Activated B cell treated with CpG ODN at 0.5 μM for 24 hours (primary cell): ENCODE measurements at regions not wholly inside any gene's neighbourhood (a gene's known extent, or its start where the extent isn't known, plus 50 kb on each side); places are given as distances from the start of the nearest gene placed in this dataset.

Experiments used
- ATAC-seq: fragments of 200-7000 bp; cut with Tn5 transposase; one replicate; pipeline ENCODE4 v1.10.0; 2021; ENCODE audit warnings: low read depth, mild to moderate bottlenecking, moderate library complexity
- CTCF ChIA-PET: fragments of 350-600 bp; sonication (Branson Sonifier 250); formaldehyde crosslinking; loops from one replicate; lab custom pipeline; 2021; ENCODE audit warnings: antibody characterized with exemption; lab: Charles Lee
- POLR2A ChIA-PET: fragments of 350-600 bp; sonication (Branson Sonifier 250); formaldehyde crosslinking; loops from one replicate; lab custom pipeline; 2021; ENCODE audit warnings: antibody characterized with exemption; lab: Charles Lee
- DNase-seq: peaks from one replicate; pipeline ENCODE4 v3.0.0; 2022
- H3K27ac Mint-ChIP-seq: one replicate; pipeline ENCODE4 v1.8.0; 2020; ENCODE audit warnings: mixed read lengths
- H3K27me3 Mint-ChIP-seq: one replicate; pipeline ENCODE4 v1.8.0; 2021; ENCODE audit warnings: mixed read lengths
- H3K36me3 Mint-ChIP-seq: one replicate; pipeline ENCODE4 v1.8.0; 2021; ENCODE audit warnings: low read depth, mixed read lengths
- H3K4me1 Mint-ChIP-seq: one replicate; pipeline ENCODE4 v1.8.0; 2021; ENCODE audit warnings: mixed read lengths
- H3K4me3 Mint-ChIP-seq: one replicate; pipeline ENCODE4 v1.8.0; 2020; ENCODE audit warnings: mild to moderate bottlenecking, mixed read lengths
- H3K9me3 Mint-ChIP-seq: one replicate; pipeline ENCODE4 v1.8.0; 2020; ENCODE audit warnings: mixed read lengths
- CTCF ChIP-seq: fragments of 200-600 bp; IDR thresholded peaks from one replicate; pipeline ENCODE4 v1.8.0; 2022; ENCODE audit warnings: antibody characterized with exemption, mild to moderate bottlenecking
- intact Hi-C: fragments of 100-400 bp; cut with micrococcal nuclease; formaldehyde crosslinking; loops from one replicate; pipeline ENCODE4 v1.15.1; 2024

GRCh38 chr7:17396692-17397091 is 98.2 kb downstream of the AHR start:
- no peak overlapping the region for H3K4me3 Mint-ChIP-seq
- no peaks in the 10 kb centered on the region for H3K27me3 Mint-ChIP-seq
- peaks cover 11% of the 10 kb centered on the region for H3K9me3 Mint-ChIP-seq
- H3K36me3 Mint-ChIP-seq: no peaks in the 10 kb centered on the region
- DNase-seq: no peak
- ChIA-PET POLR2A (no interaction called here), CTCF (no interaction called here)
- H3K27ac Mint-ChIP-seq: no peak overlapping the region
- TF ChIP-seq CTCF: no peak
- no peak for ATAC-seq
- peaks cover 9% of the 10 kb centered on the region for H3K4me1 Mint-ChIP-seq
- intact Hi-C loops: no loop called here

DNA sequence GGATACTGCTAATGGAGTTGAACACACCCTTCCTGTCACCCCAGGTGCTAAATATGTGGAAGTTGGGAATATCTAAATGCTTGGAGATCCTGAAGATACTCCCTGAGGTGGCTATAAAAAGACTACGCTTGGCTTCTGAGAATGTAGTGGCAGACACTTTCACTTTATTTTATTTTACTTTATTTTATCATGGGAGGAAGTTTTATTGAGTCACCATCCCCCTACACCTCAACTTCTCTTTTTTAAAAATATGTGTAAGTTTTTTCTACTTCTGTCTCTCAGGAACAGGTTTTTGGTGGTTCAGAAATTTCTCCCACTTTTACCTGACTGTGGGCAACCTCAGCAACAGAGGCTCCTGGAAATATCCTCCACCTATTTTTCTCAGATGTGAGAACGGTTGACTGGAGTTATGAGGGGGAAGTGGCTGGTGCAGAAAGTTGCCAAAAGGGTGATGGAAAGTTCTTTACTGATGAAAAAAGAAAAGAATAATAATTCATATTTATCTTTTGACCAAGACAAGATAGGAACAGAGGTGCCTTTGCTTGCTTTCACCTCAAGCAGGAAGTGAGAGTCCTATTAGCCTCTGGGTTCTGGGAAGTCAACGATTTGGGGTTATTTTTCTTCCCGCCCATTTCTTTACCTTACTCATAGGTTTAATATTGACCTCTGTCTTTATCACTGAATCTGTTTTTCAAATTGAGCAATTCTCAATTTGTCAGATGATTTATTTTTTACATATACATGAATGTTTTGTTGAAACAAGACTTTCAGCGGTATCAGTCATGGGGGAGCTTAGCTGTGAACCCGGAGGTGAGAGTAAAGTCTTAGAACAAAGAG is 103.6 kb downstream of the AHR start:
- CTCF ChIA-PET: no interaction called here
- Mint-ChIP-seq H3K36me3 (no peaks in the 10 kb centered on the region), H3K4me3 (peak overlapping the region; percentile 60), H3K9me3 (no peaks in the 10 kb centered on the region), H3K27me3 (no peaks in the 10 kb centered on the region), H3K27ac (peak overlapping the region; percentile 78), H3K4me1 (peaks cover 22% of the 10 kb centered on the region)
- ATAC-seq: peak; percentile 71
- no peak for TF ChIP-seq CTCF
- no peak for DNase-seq
- intact Hi-C loops: loop anchor here (2.0 to 5.0 kb wide), 3 partner anchors 70 to 420 kb away; no protein-coding TSS in a partner anchor
- POLR2A ChIA-PET: interaction anchor here (0.9 kb wide), 1 partner anchor 18 kb away, joined by 3 read pairs; no protein-coding TSS in a partner anchor

- no peak for TF ChIP-seq CTCF
- DNase-seq (no peak), ATAC-seq (no peak)
- no peaks in the 10 kb centered on the region for H3K36me3 Mint-ChIP-seq
- H3K4me3 Mint-ChIP-seq: peak overlapping the region; percentile 60
- H3K27me3 Mint-ChIP-seq: no peaks in the 10 kb centered on the region
- H3K27ac Mint-ChIP-seq: peak overlapping the region; percentile 78
- intact Hi-C loops: loop anchor here (2.0 to 5.0 kb wide), 3 partner anchors 70 to 420 kb away; no protein-coding TSS in a partner anchor
- H3K9me3 Mint-ChIP-seq: no peaks in the 10 kb centered on the region
- H3K4me1 Mint-ChIP-seq: peaks cover 22% of the 10 kb centered on the region
- ChIA-PET CTCF (no interaction called here), POLR2A (interaction anchor here (0.9 kb wide), 1 partner anchor 18 kb away, joined by 3 read pairs; no protein-coding TSS in a partner anchor)
Measured at GRCh38 chr7:17402628-17403278, 104.3 kb downstream of the AHR start.

GRCh38 chr7:17404006-17404405 is 105.6 kb downstream of the AHR start:
- no peak for DNase-seq
- H3K36me3 Mint-ChIP-seq: no peaks in the 10 kb centered on the region
- H3K9me3 Mint-ChIP-seq: no peaks in the 10 kb centered on the region
- no peak overlapping the region for H3K27ac Mint-ChIP-seq
- H3K27me3 Mint-ChIP-seq: no peaks in the 10 kb centered on the region
- TF ChIP-seq CTCF: no peak
- CTCF ChIA-PET: no interaction called here
- ATAC-seq: no peak
- intact Hi-C loops: loop anchor here (5.0 kb wide), 2 partner anchors 68 to 422 kb away; no protein-coding TSS in a partner anchor
- H3K4me3 Mint-ChIP-seq: no peak overlapping the region
- H3K4me1 Mint-ChIP-seq: peaks cover 22% of the 10 kb centered on the region
- POLR2A ChIA-PET: no interaction called here

GRCh38 chr7:17405786-17406185 is 107.3 kb downstream of the AHR start:
- no peak overlapping the region for H3K4me3 Mint-ChIP-seq
- H3K27ac Mint-ChIP-seq: no peak overlapping the region
- H3K36me3 Mint-ChIP-seq: no peaks in the 10 kb centered on the region
- ATAC-seq: no peak
- no peaks in the 10 kb centered on the region for H3K27me3 Mint-ChIP-seq
- H3K4me1 Mint-ChIP-seq: peaks cover 22% of the 10 kb centered on the region
- no peak for TF ChIP-seq CTCF
- no peaks in the 10 kb centered on the region for H3K9me3 Mint-ChIP-seq
- POLR2A ChIA-PET: no interaction called here
- intact Hi-C loops: no loop called here
- no peak for DNase-seq
- CTCF ChIA-PET: no interaction called here
